Mesothelial cell of epicardium (in vitro differentiated cells): ENCODE measurements at regions not wholly inside any gene's neighbourhood (a gene's known extent, or its start where the extent isn't known, plus 50 kb on each side); places are given as distances from the start of the nearest gene placed in this dataset.

Experiments
- DNase-seq, 2 experiments: peaks; one replicate each; pipeline ENCODE4 v3.0.0; 2021; ENCODE audit warnings: low spot score in 2 of 2; ENCODE audit not compliant: unreplicated experiment in 2 of 2
- H3K27ac Mint-ChIP-seq: 2 replicates; pipeline ENCODE4 v1.8.0; 2021; ENCODE audit warnings: mixed read lengths
- H3K27me3 Mint-ChIP-seq: 2 replicates; pipeline ENCODE4 v1.8.0; 2021; ENCODE audit warnings: low read depth, mixed read lengths
- H3K36me3 Mint-ChIP-seq: 2 replicates; pipeline ENCODE4 v1.8.0; 2021; ENCODE audit warnings: mixed read lengths
- H3K4me1 Mint-ChIP-seq: 2 replicates; pipeline ENCODE4 v1.8.0; 2021; ENCODE audit warnings: mixed read lengths
- H3K4me3 Mint-ChIP-seq: 2 replicates; pipeline ENCODE4 v1.8.0; 2021; ENCODE audit warnings: mild to moderate bottlenecking, moderate library complexity, mixed read lengths
- H3K9me3 Mint-ChIP-seq: 2 replicates; pipeline ENCODE4 v1.8.0; 2021; ENCODE audit warnings: mixed read lengths
- CTCF ChIP-seq: fragments of 200-600 bp; sonication (generic); IDR thresholded peaks from one replicate; pipeline ENCODE4 v1.5.0; 2021; ENCODE audit warnings: antibody characterized with exemption; ENCODE audit not compliant: unreplicated experiment

- Mint-ChIP-seq H3K36me3 (no peaks in the 10 kb centered on the region), H3K27ac (no peak overlapping the region), H3K27me3 (peaks cover 26% of the 10 kb centered on the region), H3K4me3 (no peak overlapping the region), H3K4me1 (peaks cover 14% of the 10 kb centered on the region), H3K9me3 (peaks cover 18% of the 10 kb centered on the region)
- no peak for TF ChIP-seq CTCF
- no peak for DNase-seq
Measured at GRCh38 chr2:129605646-129606045, 373.8 kb upstream of the RAB6C start.

- DNase-seq, result no peak
- H3K4me3 Mint-ChIP-seq, result no peak overlapping the region
- H3K27me3 Mint-ChIP-seq, result peaks cover 18% of the 10 kb centered on the region
- peaks cover 10% of the 10 kb centered on the region for H3K9me3 Mint-ChIP-seq
- no peaks in the 10 kb centered on the region for H3K36me3 Mint-ChIP-seq
- no peak for TF ChIP-seq CTCF
- peaks cover 14% of the 10 kb centered on the region for H3K4me1 Mint-ChIP-seq
- H3K27ac Mint-ChIP-seq, result peak overlapping the region; percentile 45
Measured at GRCh38 chr2:129606496-129607270, 372.8 kb upstream of the RAB6C start.

- no peak for TF ChIP-seq CTCF
- H3K27ac Mint-ChIP-seq, result no peak overlapping the region
- H3K36me3 Mint-ChIP-seq, result no peaks in the 10 kb centered on the region
- H3K9me3 Mint-ChIP-seq, result peaks cover 10% of the 10 kb centered on the region
- peaks cover 7% of the 10 kb centered on the region for H3K27me3 Mint-ChIP-seq
- H3K4me1 Mint-ChIP-seq, result peaks cover 14% of the 10 kb centered on the region
- no peak for DNase-seq
- no peak overlapping the region for H3K4me3 Mint-ChIP-seq
Measured at GRCh38 chr2:129609224-129609623, 370.2 kb upstream of the RAB6C start.

GRCh38 chr2:129610766-129611165, 368.7 kb upstream of the RAB6C start:
- peaks cover 10% of the 10 kb centered on the region for H3K9me3 Mint-ChIP-seq
- peaks cover 12% of the 10 kb centered on the region for H3K27me3 Mint-ChIP-seq
- H3K4me3 Mint-ChIP-seq, result no peak overlapping the region
- DNase-seq, result no peak
- H3K4me1 Mint-ChIP-seq, result peaks cover 9% of the 10 kb centered on the region
- H3K36me3 Mint-ChIP-seq, result no peaks in the 10 kb centered on the region
- H3K27ac Mint-ChIP-seq, result no peak overlapping the region
- no peak for TF ChIP-seq CTCF

- Mint-ChIP-seq H3K27me3 (peaks cover 16% of the 10 kb centered on the region), H3K4me3 (no peak overlapping the region), H3K9me3 (peaks cover 10% of the 10 kb centered on the region), H3K36me3 (no peaks in the 10 kb centered on the region), H3K27ac (no peak overlapping the region), H3K4me1 (peaks cover 2% of the 10 kb centered on the region)
- no peak for TF ChIP-seq CTCF
- DNase-seq, result no peak
Measured at GRCh38 chr2:129611471-129611870, 368.0 kb upstream of the RAB6C start.

GRCh38 chr2:129619471-129619870, 360.0 kb upstream of the RAB6C start:
- H3K27me3 Mint-ChIP-seq, result peaks cover 54% of the 10 kb centered on the region

More at GRCh38 chr2:129619471-129619870, 360.0 kb upstream of the RAB6C start:
- H3K4me3 Mint-ChIP-seq, result no peak overlapping the region
- no peak overlapping the region for H3K27ac Mint-ChIP-seq
- no peak for TF ChIP-seq CTCF
- H3K9me3 Mint-ChIP-seq, result no peaks in the 10 kb centered on the region
- no peaks in the 10 kb centered on the region for H3K36me3 Mint-ChIP-seq
- DNase-seq, result no peak
- H3K4me1 Mint-ChIP-seq, result no peaks in the 10 kb centered on the region
